ENCODE measurements at regions not wholly inside any gene's neighbourhood (a gene's known extent, or its start where the extent isn't known, plus 50 kb on each side); places are given as distances from the start of the nearest gene placed in this dataset.

GRCh38 chr9:79977074-79977435, 405.3 kb downstream of the TLE4 start:
- no peak for DNase-seq (ENCODE audit: low spot score)
- TF ChIP-seq CTCF (IDR thresholded peaks at IDR 0.05; ENCODE audit: extremely low read depth, missing control alignments): no peak

GRCh38 chr9:79976257-79977073, 404.7 kb downstream of the TLE4 start:
- DNase-seq (ENCODE audit: low spot score): no peak

GRCh38 chr9:79975621-79976256, 404.0 kb downstream of the TLE4 start:
- no peak for DNase-seq (ENCODE audit: low spot score)
- TF ChIP-seq CTCF (IDR thresholded peaks at IDR 0.05; ENCODE audit: extremely low read depth, missing control alignments): no peak

More at GRCh38 chr9:79976257-79977073, 404.7 kb downstream of the TLE4 start:
- no peak for TF ChIP-seq CTCF (IDR thresholded peaks at IDR 0.05; ENCODE audit: extremely low read depth, missing control alignments)

- DNase-seq (ENCODE audit: low spot score): no peak
- no peak for TF ChIP-seq CTCF (IDR thresholded peaks at IDR 0.05; ENCODE audit: extremely low read depth, missing control alignments)
Measured at GRCh38 chr9:79974806-79975422, 403.1 kb downstream of the TLE4 start.

- no peak for DNase-seq (ENCODE audit: low spot score)
- TF ChIP-seq CTCF (IDR thresholded peaks at IDR 0.05; ENCODE audit: extremely low read depth, missing control alignments): no peak
Measured at GRCh38 chr9:79973627-79974026, 401.9 kb downstream of the TLE4 start.

GRCh38 chr9:79970146-79970425, 398.3 kb downstream of the TLE4 start:
- DNase-seq (ENCODE audit: low spot score): no peak
- no peak for TF ChIP-seq CTCF (IDR thresholded peaks at IDR 0.05; ENCODE audit: extremely low read depth, missing control alignments)

GRCh38 chr9:79969393-79970145, 397.8 kb downstream of the TLE4 start:
- DNase-seq (ENCODE audit: low spot score): no peak
- TF ChIP-seq CTCF (IDR thresholded peaks at IDR 0.05; ENCODE audit: extremely low read depth, missing control alignments): no peak
